Suprapubic skin (tissue), 4 donors: ENCODE measurements at regions not wholly inside any gene's neighbourhood (a gene's known extent, or its start where the extent isn't known, plus 50 kb on each side); places are given as distances from the start of the nearest gene placed in this dataset.

Experiments used
- CTCF ChIP-seq, 2 donors: fragments of 200-600 bp in 1 of 2; fragments of 450-650 bp in 1 of 2; sonication (generic) in 1 of 2; IDR thresholded peaks; one replicate each; pipeline ENCODE4 v1.5.1; 2016 to 2019; ENCODE audit warnings: antibody characterized with exemption in 2 of 2, mild to moderate bottlenecking in 1 of 2, moderate library complexity in 1 of 2
- EP300 ChIP-seq: sonication (generic); formaldehyde crosslinking; IDR thresholded peaks from one replicate; pipeline ENCODE4 v1.6.1; 2017; ENCODE audit warnings: antibody characterized with exemption
- POLR2A ChIP-seq, 2 donors: fragments of 450-650 bp; IDR thresholded peaks; one replicate each; pipeline ENCODE4 v1.6.1; 2017; ENCODE audit warnings: antibody characterized with exemption in 2 of 2, mild to moderate bottlenecking in 2 of 2, moderate library complexity in 2 of 2
- POLR2AphosphoS5 ChIP-seq, 3 donors: sonication (generic); formaldehyde crosslinking; IDR thresholded peaks; one replicate each; pipeline ENCODE4 v1.6.1; 2017; ENCODE audit warnings: antibody characterized with exemption in 3 of 3

- TF ChIP-seq EP300 (no peak), CTCF (IDR thresholded peaks at IDR 0.05) (no peak), POLR2AphosphoS5 (IDR thresholded peaks at IDR 0.05) (no peak), POLR2A (IDR thresholded peaks at IDR 0.05) (no peak)
Observed at GRCh38 chrX:155673338-155673737, 60.6 kb upstream of the TMLHE start.
